NCI-H1092 (cell line): ENCODE measurements at regions not wholly inside any gene's neighbourhood (a gene's known extent, or its start where the extent isn't known, plus 50 kb on each side); places are given as distances from the start of the nearest gene placed in this dataset.

Experiments used
- DNase-seq: peaks from one replicate; lab custom pipeline; 2025; lab: John Stamatoyannopoulos, UW

DNA sequence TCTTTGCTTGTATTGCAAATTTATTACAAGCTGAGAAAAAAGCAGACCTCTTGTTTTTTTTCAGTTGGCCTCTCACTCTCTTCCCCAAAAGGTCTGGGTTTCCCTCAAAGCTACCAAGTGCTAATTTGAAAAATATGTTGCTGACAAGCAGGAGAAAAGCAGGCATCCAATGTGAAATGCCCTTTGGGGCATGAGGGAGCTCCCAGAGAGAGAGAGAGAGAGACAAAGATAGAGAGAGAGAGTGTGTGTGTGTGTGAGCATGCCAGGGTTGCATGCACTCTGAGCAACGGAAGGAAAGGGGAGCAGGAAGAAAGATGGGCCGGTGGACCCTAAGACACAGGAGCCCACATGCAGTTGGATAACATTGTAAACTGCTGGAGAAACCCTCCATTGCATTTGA lies 358.4 kb downstream of the TMEM38B start:
- no peak for DNase-seq

DNA sequence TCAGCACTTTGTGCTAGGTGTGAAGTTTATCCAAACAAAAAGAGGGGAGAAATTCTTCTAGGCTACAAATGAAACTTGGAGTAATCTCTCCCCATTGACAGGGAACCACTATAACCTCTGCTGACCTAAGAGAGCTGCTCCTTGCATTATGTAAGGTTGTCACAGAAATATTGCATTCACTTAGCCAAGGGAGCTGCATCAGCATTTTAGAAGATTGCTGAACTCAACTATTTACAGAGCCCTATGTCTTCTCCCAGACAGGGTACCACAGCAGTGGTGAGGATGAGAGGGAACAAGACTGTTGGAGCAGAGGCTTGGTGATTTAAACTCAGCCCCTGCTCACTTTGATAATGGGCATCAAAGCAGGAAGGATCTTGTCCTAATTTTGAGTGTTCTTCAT lies 362.0 kb downstream of the TMEM38B start:
- DNase-seq, result no peak

DNA sequence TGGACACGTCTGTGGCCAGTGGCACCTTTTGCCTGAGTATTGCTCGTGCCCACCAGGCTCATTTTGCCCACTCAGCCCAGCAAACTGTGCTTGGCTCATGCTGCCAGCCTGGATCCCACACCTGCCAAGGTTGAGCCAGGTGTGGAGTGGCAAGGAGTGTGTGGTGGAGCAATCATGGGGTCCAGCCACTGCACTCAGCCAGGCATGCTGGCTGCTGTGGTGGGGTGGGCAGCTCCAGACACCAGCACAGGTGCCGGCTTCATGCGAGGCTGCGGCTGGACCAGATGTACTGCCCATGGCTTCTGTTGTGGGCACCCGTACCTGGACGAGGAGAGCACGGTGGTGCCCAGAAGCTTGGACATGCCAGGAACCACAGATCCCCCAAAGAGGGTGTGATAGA lies 364.1 kb downstream of the TMEM38B start:
- DNase-seq, result no peak

DNA sequence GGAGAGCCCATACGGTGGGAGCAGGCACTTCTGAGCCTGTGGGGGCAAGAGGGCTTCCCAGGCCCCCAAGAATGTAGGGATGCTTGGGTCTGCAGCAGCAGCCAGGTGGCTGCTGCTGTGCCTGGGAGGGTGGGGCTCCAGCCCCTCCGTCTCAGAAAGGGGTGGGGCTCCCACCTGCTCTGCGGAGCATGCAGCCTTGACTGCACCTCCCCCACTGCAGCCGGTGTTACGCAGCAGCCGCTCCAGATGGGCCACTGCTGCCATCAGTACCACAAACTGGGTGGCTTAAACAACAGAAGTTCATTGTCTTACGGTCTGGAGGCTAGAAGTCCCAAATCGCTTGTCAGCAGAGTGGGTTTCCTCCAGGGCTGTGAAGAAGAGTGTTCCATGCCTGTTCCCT lies 365.5 kb downstream of the TMEM38B start:
- no peak for DNase-seq

DNA sequence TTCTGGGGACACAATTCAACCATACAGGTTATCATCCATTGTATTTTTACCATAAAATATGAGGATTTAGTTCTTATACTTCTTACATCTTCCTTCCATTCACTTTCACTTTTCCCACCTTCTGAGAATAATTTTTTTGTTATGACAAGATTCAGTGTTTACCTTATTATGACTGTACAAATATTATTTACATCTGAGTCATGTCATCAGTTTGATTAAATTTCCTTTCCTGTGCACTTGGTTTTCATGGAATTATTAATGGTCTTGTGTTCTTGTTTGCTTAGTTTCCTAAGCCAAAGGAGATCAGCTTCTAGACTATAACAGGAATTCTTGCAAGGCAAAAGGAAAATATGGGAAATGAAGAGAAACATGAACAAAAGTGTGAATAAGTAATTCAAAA lies 366.5 kb downstream of the TMEM38B start:
- no peak for DNase-seq

DNA sequence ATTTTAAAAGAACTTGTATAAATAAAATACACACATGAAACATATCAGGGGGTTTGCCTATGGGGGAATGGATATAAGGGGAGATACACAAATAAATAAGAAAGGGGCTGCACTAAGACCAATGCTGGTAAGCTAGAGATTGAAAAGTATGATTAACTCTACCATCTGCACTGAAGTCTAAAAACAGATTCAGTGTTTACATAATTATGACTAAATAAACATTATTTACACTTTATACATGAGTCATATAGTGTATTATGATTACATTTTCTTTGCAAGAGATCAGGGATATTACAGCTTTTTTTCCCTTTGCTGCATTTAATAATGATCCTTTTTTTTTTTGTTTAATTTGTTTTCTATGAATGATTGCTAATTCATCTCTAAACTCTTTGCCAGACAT lies 367.9 kb downstream of the TMEM38B start:
- DNase-seq, result no peak

DNA sequence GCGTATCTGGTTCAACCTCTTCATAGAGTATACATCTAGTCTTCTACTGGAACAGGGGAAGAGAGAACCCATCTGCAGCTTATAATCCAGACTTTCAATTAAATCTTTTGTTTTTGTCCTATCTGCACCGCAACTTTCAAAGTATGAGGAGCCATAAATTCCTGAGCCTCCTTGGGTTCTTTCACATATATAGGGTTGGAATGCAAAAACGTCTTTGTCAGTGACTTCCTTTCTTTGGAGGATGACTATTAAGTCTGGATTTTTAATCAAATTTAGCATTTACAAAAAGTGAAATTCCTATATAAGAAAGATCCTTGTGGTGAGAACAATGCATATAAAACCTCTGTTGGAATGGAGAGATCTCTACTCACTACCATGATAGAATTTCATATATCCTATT lies 370.8 kb downstream of the TMEM38B start:
- DNase-seq, result no peak

DNA sequence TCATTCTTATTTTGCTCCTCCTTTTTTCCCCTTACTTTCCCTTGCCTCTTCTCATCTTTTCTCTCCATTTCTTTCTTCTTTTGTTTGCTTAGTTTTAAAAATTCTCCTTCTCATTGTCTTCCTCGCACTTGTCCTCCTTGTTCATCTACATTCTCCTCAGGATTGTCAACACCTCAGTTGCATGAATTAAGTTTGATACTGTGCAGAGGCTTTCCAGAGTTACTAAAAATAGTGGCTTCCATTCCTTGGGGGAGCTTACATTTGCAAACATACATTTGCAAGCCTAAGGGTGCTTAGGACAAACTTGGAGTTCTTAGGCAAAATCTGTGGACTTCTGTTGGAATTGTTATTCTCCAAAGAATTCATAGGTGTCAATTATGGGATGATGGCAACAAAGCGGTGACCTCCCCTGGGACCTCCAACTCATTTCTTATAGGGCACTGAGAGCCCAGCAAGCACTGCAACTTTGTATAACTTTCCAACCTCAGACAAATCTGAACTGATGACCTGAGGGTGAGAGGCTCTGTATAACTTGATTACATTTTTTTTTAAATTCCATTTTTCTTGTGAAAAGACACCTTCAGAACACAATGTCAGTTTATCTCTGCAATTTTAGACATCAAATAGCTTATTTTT lies 371.4 kb downstream of the TMEM38B start:
- DNase-seq, result no peak

DNA sequence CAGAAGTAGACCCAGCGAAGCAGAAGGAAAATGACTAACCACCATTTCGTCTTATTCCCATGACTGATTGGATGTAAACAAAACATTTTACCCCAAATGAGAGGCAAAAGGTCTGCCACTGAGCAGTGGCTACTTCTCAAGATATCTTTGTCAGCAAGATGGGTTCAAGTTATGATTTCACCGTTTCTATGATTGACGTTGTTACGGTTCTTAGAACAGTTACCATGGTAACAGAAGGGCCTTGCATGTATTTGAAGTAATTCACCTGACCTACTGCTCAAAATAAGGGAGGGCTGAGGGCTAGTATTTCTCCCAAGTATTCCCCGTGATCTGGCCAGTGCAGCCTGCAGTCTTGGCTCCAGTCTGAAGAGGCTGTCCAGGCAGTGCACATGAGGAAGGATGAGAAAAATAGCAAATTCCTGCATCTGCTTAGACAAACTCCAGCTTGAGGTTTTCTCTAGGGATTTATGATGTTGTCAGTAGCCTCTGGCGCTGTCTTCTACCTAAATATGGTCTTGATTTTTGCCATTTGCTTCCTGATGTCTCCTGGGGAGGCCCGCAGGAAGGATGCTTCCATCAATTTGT lies 372.7 kb downstream of the TMEM38B start:
- no peak for DNase-seq

DNA sequence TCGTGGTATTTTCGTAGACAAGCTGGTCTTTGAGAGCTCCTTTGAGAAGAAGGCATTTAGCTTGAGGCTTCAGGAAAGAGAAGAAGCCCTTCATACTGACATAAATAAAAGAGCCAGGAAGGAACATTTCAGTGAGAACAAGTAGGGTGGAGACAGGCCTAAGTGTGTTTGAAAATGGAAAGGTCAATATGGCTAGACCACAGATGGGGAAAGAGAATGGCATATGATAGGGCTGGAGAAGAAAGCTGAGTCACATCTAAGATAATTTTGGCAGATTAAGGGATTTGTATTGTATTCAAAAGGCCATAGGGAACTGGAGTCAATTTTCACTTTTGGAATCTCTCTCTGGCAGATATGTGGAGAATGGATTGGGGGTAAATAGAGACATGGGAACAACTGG lies 374.9 kb downstream of the TMEM38B start:
- no peak for DNase-seq

DNA sequence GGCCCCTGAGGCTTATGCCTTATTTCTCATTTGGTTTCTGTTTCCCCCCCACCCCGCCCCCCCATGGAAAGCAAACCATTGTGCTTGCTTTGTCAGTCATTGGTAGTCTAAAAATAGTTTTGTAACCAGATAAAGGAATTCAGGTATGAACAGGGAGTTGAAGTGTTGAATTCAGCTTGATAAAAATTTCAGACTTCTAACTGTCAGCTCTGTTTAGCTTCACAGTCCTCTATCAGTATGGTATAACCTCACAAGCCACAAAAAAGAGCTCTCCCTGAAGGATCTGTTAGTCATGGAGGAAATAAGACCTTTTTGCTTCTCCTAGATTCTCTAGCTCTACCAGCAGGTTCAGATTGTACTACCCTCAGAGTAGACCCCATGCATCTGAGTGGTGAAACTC lies 378.1 kb downstream of the TMEM38B start:
- DNase-seq, result no peak

DNA sequence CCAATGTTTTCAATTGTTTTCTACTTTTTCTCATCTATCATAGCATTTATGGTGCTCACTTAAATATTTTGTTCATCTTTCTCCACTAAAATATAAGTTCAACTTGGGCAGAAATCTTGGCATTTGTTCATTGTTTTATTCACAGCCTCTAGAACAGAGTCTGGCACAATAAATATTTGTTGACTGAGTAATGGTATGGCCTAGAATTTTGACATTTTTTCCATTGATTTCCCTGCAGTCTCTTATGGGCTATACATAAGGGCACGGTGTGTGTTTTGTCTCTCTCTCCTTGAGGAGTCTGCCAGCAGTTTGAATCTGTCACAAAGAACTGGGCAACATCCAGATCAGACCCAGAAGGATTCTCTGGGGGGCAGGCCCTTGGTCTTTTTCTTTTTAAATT lies 379.7 kb downstream of the TMEM38B start:
- no peak for DNase-seq

DNA sequence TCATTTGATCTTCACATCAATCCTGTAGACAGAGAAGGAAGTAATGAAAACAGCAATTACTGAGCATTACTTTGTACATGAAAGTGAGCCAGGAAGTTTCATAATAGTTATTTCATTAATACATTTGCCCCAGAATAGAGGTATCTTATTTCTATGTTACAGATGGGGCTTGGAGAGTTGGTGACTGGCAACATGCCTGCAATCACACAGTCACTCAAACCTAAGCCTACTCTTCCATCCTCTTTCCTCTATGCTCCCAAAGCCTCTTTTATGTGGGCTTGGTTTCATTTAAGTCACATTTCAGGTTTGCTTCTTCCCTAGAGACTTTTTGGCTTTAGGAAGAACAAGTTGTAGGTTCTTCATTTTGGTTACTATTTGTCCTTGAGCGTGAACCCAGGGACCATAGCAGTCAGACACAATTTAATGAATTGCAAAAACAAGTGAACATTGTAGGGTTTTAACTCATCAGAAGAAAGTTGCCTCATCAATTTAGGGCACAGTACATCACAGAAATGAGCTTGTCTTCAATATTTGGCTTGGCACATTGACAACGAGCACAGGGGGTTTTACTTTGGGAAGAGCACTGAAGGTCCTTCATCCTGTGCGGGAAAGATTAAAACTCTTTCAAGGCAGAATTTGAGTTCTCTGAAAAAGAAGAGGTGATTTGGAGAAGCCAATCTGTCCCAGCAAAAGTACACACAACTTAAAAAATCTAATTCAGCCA lies 381.1 kb downstream of the TMEM38B start:
- no peak for DNase-seq

DNA sequence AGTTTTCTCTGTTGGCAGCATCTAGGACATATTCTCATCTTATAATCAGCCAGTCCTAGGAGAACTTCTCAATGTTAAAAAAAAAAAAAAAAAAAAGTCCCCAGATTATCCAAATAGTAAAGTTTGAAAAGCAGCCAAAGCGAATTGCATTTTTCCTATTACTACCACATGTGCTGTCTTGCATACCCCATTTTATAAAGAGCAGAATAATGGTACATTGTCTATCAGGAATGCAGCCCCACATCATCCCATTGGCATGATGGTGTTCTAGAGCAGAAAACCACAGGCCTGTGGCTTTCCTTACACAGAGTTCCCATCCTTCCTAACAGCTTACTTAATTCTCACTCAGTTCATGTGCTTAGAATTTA lies 381.6 kb downstream of the TMEM38B start:
- no peak for DNase-seq

DNA sequence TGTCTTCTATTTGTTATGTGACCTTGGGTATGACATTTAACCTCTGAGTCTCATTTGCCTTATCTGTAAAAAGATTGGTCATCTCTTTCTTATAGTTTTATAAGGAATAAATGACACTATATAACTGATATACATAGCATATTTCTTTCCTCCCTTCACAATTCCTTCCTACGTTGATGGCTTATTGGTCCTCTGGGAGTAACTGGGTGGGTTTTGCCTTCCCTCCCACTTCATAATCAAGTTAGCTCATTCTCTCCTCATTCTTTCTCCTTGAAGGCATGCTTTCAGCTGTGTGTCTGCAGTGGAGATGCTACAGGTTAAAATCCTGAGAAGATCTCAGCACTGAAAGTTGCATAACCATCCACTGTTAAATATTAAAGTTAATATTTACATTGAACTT lies 382.4 kb downstream of the TMEM38B start:
- no peak for DNase-seq

DNA sequence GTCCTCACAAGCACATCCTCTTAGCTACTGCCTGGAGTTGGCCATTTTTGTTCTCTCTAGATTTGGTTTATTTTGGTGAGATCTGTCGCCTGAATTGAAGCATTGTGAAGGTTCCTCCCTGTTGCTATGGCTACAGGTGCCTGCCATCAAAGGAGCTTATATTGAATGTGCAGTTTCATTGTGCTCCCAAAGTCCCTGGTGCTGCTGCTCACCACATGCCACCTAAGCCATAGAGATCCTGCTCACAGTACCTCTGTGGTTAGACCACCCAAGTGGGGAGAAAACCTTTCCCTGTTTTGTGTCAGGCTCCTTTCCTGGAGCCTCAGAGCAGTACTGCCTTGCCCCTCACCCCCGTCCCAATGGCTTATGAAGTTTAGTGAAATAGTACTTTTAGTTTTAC lies 383.4 kb downstream of the TMEM38B start:
- DNase-seq, result no peak

DNA sequence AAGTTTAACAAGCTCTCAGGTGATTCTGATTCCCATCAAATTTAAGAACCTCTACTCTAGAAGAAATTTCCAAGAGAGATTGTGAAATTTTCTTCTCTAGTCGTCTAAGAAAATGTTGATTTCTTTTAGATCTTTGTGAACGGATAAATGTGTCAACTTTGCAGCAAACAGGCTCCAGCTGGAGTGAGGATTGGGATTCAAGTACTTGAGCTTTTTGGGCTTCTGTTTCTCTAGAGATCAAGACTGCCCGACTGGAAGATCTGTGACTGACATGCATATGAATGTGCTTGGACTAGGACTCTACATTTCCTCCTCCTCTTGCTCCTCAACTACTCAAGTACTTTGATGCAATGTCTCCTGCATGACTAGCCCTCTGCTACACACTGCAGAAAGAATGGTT lies 388.3 kb downstream of the TMEM38B start:
- DNase-seq, result no peak

DNA sequence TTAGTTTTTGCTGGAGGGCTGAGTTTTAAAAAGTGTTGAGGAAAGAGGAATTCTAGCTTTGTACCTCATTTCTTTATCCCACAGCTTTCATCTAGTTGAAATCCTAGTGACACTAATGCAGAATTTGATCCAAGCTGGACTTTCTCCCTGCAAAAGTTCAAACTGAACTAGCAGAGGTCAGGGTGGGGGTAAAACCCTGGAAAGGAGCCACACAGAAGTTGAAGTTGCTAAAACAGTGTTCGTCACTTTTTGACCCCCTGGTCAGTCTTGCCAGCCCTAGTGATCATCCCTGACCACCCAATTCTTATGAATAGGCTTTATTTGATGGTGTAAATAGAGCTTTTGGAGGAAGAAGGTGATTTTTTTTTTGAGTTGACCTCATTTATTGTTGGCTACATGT lies 390.4 kb downstream of the TMEM38B start:
- DNase-seq, result no peak

DNA sequence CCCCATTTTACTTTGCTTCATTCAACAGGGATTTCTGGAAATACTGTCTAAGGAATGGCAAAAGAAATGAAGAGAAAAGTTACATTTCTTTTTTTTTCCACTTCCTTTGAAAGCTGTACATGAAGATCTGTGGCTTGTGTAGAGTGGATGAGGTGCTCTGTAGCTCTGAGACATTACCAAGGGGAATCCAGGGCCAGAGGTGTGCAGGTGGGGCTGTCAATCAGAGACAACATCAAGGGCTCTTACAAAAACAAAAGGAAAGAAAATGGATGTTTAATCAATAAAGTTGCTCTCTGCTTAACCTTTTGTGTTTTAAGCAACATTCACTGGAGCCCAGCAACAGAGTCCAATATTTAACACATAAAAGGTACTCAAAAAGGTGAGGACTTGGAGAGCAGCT lies 391.1 kb downstream of the TMEM38B start:
- no peak for DNase-seq

DNA sequence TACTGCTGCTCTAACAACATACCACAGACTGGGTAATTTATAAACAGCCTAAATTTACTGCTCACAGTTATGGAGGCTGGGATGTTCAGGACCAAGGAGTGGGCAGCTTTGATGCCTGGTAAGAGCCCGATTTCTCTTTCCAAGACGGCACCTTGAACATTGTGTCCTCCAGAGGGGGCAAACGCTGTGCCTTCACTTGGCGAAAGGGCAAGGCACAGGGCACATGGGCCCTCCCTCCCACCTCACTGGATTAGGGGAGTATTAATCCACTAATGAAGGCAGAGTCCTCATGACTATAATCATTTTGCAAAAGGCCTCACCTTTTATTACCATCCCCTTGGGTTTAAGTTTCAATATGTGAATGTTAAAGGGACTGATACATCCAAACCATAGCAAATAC lies 397.7 kb downstream of the TMEM38B start:
- no peak for DNase-seq

DNA sequence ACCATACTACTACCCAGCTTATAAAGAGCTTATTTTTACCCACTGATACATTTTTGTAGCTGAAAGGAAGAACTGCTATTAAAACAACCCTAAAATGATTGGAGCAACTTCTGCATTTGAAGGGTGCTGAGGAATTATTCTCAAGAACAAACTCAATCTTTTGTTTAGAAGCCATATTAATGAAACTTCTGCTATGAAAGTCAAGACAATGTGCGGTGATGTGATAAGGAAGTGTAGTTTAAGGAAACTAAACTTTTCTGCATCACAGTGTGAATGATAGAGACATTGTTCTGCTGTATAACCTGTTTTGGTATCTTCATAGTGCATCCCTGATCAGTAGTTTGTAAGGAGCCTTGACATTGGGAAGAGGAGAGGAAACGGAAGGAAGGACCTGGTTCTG lies 408.5 kb downstream of the TMEM38B start:
- DNase-seq, result no peak

DNA sequence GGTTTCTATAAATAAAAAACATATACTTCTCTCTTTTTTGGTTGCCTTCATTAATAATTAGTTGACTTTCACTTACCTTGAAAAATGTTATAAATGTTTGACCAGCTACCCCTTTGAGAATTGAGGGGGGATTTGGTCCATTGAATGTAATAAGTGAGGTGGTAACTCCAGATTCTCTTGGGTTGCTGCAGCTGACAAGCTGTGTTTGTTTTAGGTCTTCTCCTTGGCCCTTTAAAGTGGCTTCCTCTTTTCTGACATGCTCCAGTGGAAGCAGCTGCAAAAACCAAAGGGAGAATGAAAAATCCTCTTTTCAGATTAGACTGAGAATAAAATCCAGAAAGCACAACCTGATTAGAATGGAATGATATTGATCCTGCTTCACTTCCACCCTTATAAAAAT lies 410.5 kb downstream of the TMEM38B start:
- DNase-seq, result no peak

DNA sequence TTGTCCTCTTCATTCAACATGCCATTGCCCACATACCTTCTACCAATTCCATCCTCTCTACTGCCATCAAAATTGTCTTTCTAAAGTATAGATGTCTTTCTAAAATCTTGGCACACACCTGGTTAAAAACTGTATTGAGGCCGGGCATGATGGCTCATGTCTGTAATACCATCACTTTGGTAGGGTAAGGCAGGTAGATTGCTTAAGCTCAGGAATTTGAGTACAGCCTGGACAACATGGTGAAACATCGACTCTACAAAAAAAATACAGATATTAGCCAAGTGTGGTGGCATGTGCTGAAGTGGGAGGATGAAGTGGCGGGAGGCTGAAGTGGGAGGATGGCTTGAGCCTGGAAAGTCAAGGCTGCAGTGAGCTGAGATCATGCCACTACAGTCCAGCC lies 412.1 kb downstream of the TMEM38B start:
- DNase-seq, result no peak

DNA sequence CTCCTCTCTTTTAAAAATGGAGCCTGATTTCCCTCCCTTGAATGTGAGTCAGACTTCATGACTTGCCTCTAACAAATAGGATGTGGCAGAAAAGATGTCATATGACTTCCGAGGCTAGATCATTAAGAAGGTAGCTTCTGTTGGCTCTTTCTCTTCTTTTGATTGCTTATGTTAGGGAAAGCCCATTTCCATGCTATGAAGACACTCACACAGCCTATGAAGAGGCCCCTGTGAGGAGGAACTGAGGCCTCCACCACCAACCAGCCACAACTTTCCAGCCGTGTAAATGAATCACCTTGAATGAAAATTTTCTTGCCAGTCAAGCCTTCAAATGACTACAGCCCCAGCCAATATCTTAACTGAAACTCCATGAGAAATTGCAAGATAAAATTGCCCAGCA lies 413.4 kb downstream of the TMEM38B start:
- no peak for DNase-seq
